Thyroid gland (tissue), 4 donors: ENCODE measurements at regions not wholly inside any gene's neighbourhood (a gene's known extent, or its start where the extent isn't known, plus 50 kb on each side); places are given as distances from the start of the nearest gene placed in this dataset.
A peak's percentile ranks its signal among the peaks of the same experiment; 100 is the strongest.

Source experiments
- DNase-seq, 2 donors: peaks; one replicate each; pipeline ENCODE4 v3.0.0-alpha.2; 2019
- H3K27ac ChIP-seq, 3 donors: fragments of 200-600 bp; sonication (generic); 1 replicate in 2 of 3; 2 replicates in 1 of 3; pipeline ENCODE4 v1.5.1; 2016 to 2019; ENCODE audit warnings: mild to moderate bottlenecking in 1 of 3, moderate library complexity in 1 of 3
- H3K27me3 ChIP-seq: fragments of 200-600 bp; sonication (generic); one replicate; pipeline ENCODE4 v1.5.1; 2019
- H3K36me3 ChIP-seq, 2 donors: fragments of 200-600 bp; sonication (generic); one replicate each; pipeline ENCODE4 v1.5.1; 2016 to 2019
- H3K4me1 ChIP-seq, 2 donors: fragments of 200-600 bp; sonication (generic); one replicate each; pipeline ENCODE4 v1.5.1; 2017 to 2019
- H3K4me3 ChIP-seq, 3 donors: fragments of 200-600 bp; sonication (generic); replicated peaks in 1 of 3; 1 replicate in 2 of 3; 2 replicates in 1 of 3; pipeline ENCODE4 v1.5.1; 2016; ENCODE audit warnings: mild to moderate bottlenecking in 1 of 3
- H3K9me3 ChIP-seq: fragments of 200-600 bp; sonication (generic); one replicate; pipeline ENCODE4 v1.5.1; 2017
- POLR2A ChIP-seq, 2 donors: fragments of 450-650 bp; IDR thresholded peaks; one replicate each; pipeline ENCODE4 v1.6.1; 2017; ENCODE audit warnings: antibody characterized with exemption in 2 of 2, mild to moderate bottlenecking in 2 of 2, moderate library complexity in 1 of 2
- WGBS, 2 donors: methylation state at CpG; one replicate each; pipeline ENCODE4 v1.1.5; 2017; 5-methylcytosine and 5-hydroxymethylcytosine counted together
- intact Hi-C: fragments of 100-400 bp; cut with DNase I; formaldehyde crosslinking; loops from one replicate; pipeline ENCODE4 v1.15.1; 2023
- TF ChIP-seq, protein P1 (sequence below), 6 experiments: fragments of 200-600 bp in 3 of 6; fragments of 450-650 bp in 3 of 6; sonication (generic) in 3 of 6; IDR thresholded peaks; one replicate each; pipeline ENCODE4 v1.5.1; 2016 to 2019; ENCODE audit warnings: antibody characterized with exemption in 6 of 6, mild to moderate bottlenecking in 2 of 6, inconsistent platforms in 1 of 6, moderate library complexity in 1 of 6

DNA sequence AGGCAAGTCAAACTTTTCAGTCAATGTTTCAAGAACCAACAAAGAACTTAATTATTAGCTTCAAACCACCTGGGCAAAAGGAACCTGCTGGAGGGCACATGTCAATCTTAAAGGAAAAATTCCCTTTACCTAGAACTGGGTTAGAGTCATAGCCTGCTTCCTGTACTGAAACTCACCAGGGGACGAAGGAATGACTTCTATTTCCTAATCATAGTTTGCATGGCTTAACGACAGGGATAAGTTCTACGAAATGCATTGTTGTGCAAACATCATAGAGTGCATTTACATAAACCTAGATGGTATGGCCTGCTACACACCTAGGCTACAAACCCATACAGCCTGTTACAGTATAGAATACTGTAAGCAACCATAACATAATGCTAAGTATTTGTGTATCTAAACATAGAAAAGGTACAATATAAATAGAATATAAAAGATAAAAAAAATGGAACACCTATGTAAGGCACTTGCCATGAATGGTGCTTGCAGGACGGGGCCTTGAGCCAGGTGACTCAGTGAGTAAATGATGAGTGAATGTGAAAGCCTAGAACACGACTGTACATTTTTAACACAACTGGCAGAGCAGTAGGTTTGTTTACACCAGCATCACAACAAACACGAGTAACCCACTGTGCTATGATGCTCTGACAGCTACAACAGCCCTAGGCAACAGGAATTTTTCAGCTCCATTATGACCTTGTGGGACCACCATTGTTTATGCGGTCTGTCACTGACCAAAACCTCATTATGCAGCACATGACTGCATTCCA is 234.9 kb upstream of the CAND1 start:
- DNase-seq = no peak
- peaks cover 5 to 7% of the 10 kb centered on the region in 2 donors for H3K4me1 ChIP-seq
- no peaks in the 10 kb centered on the region for H3K36me3 ChIP-seq
- H3K27me3 ChIP-seq = no peaks in the 10 kb centered on the region
- no peak for TF ChIP-seq POLR2A (IDR thresholded peaks at IDR 0.05)
- 64 to 65% methylated on average over 7 of the region's 7 CpGs for WGBS, 2 donors
- H3K27ac ChIP-seq = no peak overlapping the region
- H3K9me3 ChIP-seq = no peaks in the 10 kb centered on the region
- intact Hi-C loops = no loop called here
- H3K4me3 ChIP-seq = no peak overlapping the region

DNA sequence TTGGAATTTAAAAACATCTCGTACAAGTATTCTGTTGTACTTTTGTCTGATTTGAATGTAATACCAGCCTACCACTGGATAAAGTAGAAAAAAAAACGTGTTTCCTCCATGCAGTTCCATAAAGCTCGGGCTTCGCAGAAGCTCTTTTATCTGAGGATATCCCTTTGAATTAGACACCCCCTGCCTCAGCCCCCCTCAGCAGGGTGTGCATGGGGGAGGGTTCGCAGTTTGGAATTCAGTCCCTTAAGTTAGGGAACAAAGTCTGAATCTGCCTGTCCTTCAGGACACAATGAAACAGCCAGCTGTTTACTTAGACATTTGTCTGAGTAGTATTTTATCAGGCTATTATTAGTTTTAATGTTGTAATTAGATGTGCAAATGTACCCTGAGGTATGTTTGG is 234.0 kb upstream of the CAND1 start:
- Histone ChIP-seq H3K36me3 (no peaks in the 10 kb centered on the region), H3K9me3 (no peaks in the 10 kb centered on the region), H3K27ac (no peak overlapping the region), H3K4me3 (no peak overlapping the region), H3K27me3 (no peaks in the 10 kb centered on the region), H3K4me1 (peaks cover 13 to 15% of the 10 kb centered on the region in 2 donors)
- intact Hi-C loops = no loop called here
- 60 to 69% methylated on average over 5 of the region's 5 CpGs for WGBS, 2 donors
- no peak for TF ChIP-seq POLR2A (IDR thresholded peaks at IDR 0.05)
- TF ChIP-seq, protein P1, sequence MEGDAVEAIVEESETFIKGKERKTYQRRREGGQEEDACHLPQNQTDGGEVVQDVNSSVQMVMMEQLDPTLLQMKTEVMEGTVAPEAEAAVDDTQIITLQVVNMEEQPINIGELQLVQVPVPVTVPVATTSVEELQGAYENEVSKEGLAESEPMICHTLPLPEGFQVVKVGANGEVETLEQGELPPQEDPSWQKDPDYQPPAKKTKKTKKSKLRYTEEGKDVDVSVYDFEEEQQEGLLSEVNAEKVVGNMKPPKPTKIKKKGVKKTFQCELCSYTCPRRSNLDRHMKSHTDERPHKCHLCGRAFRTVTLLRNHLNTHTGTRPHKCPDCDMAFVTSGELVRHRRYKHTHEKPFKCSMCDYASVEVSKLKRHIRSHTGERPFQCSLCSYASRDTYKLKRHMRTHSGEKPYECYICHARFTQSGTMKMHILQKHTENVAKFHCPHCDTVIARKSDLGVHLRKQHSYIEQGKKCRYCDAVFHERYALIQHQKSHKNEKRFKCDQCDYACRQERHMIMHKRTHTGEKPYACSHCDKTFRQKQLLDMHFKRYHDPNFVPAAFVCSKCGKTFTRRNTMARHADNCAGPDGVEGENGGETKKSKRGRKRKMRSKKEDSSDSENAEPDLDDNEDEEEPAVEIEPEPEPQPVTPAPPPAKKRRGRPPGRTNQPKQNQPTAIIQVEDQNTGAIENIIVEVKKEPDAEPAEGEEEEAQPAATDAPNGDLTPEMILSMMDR (IDR thresholded peaks at IDR 0.05) = no peak
- DNase-seq = no peak

DNA sequence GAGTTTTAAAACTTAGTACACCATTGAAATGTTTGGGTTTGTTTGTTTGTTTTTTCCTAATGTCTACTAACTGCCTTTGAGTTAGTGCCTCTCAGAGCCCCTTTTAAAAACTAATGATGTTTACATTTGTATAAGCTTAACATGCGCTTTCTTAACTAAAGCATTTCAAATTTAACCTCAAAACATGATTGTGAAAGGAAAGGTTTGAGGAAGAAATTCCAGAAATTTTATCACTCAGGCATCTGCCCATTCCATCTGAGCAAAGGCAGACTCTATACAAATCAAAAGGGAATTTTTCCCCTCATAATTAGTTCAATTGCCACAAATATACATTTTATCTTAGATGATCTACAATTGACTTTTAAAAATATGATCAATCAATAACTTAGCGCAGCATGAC is 230.7 kb upstream of the CAND1 start:
- no peak for DNase-seq
- H3K36me3 ChIP-seq = no peaks in the 10 kb centered on the region
- TF ChIP-seq POLR2A (IDR thresholded peaks at IDR 0.05) = no peak
- TF ChIP-seq, protein P1 (IDR thresholded peaks at IDR 0.05) = no peak
- no peak overlapping the region for H3K4me3 ChIP-seq
- peaks cover 20 to 21% of the 10 kb centered on the region in 2 donors for H3K4me1 ChIP-seq
- H3K27ac ChIP-seq = no peak overlapping the region
- WGBS, 2 donors = 95% methylated on average over 2 of the region's 2 CpGs
- intact Hi-C loops = no loop called here
- H3K9me3 ChIP-seq = no peaks in the 10 kb centered on the region
- no peaks in the 10 kb centered on the region for H3K27me3 ChIP-seq

DNA sequence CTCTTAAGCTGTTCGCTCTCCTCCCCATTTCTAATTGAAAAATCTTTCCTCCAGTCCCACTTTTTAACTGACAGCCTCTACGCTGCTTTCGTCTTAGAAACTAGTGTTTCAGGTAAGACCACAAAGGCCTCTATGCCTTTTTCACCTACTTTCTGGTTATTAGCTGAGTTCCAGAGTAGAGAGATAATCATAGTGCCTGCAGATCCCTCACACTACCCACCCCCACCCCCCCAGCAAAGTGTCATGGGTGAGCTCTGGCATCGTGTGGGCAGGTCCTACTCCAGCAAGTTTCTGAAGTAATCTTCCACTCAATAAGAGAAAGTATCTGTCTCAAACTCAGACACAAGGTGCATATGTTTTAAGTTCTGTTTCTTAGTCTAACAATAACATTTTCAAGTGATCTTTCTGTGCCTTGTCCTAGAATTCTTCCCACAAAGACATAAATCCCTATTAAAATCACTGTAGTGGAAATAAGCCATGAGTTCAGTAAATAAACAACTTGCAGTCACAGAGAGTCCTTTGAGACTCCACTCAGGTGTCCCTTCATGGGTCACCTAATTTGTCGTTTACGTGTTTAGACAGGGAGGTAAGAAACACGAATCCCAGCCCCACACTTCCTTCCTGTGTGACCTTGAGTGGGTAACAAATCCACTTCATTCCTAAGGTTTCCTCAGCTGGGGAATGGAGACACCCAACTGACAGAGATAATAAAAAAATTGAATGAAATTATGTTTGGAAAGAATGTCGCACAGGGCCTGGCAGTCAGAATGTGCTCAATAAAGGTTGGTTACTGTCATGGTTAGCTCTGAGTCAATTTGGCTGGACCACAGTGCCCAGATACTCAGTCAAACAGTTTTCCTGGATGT is 228.9 kb upstream of the CAND1 start:
- WGBS, 2 donors = 47 to 51% methylated on average over 8 of the region's 8 CpGs

DNA sequence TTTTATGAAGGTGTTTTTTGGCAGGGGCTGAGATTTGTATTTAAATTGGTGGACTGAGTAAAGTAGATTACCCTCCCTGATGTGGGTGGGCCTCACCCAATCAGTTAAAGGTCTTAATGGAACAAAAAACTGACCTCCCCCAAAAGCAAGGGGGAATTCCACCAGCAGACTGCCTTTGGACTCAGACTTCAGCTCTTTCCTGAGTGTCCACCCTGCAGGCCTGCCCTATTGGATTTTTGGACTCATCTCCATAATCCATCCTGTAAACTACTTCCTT is 228.4 kb upstream of the CAND1 start:
- H3K27ac ChIP-seq = peak overlapping the region; percentile 39 to 84 (median 53)
- intact Hi-C loops = no loop called here
- DNase-seq = no peak
- no peaks in the 10 kb centered on the region for H3K36me3 ChIP-seq
- H3K27me3 ChIP-seq = no peaks in the 10 kb centered on the region
- no peak for TF ChIP-seq POLR2A (IDR thresholded peaks at IDR 0.05)
- no peaks in the 10 kb centered on the region for H3K9me3 ChIP-seq
- peaks cover 20 to 21% of the 10 kb centered on the region in 2 donors for H3K4me1 ChIP-seq
- no peak overlapping the region for H3K4me3 ChIP-seq

More for the DNA sequence above, 228.9 kb upstream of the CAND1 start:
- Histone ChIP-seq H3K27me3 (no peaks in the 10 kb centered on the region), H3K4me1 (peaks cover 20 to 21% of the 10 kb centered on the region in 2 donors), H3K9me3 (no peaks in the 10 kb centered on the region), H3K27ac (peak overlapping the region; percentile 47 to 84 (median 53)), H3K4me3 (no peak overlapping the region), H3K36me3 (no peaks in the 10 kb centered on the region)
- DNase-seq = peak; percentile 31 to 33
- TF ChIP-seq POLR2A (IDR thresholded peaks at IDR 0.05) = no peak
- TF ChIP-seq, protein P1 (IDR thresholded peaks at IDR 0.05) = no peak
- intact Hi-C loops = no loop called here

DNA sequence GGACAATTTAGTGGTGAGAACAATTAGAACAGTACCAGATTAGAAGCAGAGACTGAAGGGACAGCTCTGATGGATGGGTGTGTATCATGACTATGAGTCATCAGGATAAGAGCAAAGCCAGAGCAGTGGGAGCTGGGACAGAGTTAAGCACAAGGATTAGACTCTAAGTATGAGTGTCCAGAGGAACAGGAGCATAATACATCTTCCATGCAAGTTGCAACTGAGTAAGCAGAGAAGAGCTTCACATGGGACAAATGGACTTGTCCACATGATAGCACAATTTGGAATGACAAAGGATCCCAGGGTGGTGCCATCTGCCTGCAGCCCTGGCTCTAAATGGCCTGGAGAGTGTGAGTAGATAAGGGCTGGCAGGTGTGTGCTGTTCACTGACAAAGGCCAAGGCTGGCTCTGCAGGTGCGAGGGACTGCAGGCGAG is 226.4 kb upstream of the CAND1 start:
- no peaks in the 10 kb centered on the region for H3K36me3 ChIP-seq
- no peak for TF ChIP-seq POLR2A (IDR thresholded peaks at IDR 0.05)
- TF ChIP-seq, protein P1 (IDR thresholded peaks at IDR 0.05) = no peak
- intact Hi-C loops = no loop called here

More for the DNA sequence above, 226.4 kb upstream of the CAND1 start:
- no peak overlapping the region for H3K4me3 ChIP-seq
- H3K27me3 ChIP-seq = no peaks in the 10 kb centered on the region
- peak in 1 of 2 donors; percentile 11 for DNase-seq
- no peaks in the 10 kb centered on the region for H3K9me3 ChIP-seq
- peaks cover 20 to 21% of the 10 kb centered on the region in 2 donors for H3K4me1 ChIP-seq
- no peak overlapping the region for H3K27ac ChIP-seq
- WGBS, 2 donors = 96% methylated on average over 2 of the region's 2 CpGs
